ENCODE measurements at regions not wholly inside any gene's neighbourhood (a gene's known extent, or its start where the extent isn't known, plus 50 kb on each side); places are given as distances from the start of the nearest gene placed in this dataset.
A peak's percentile ranks its signal among the peaks of the same experiment; 100 is the strongest.

GRCh38 chr15:26087881-26088280 is 224.8 kb upstream of the ATP10A start:
- FAIRE-seq (no peak), DNase-seq (ENCODE audit: insufficient read length, low spot score) (no peak)
- no peak for TF ChIP-seq POU2F2 (IDR thresholded peaks at IDR 0.05; ENCODE audit: low read depth, low read length)
- TF ChIP-seq PAX5 (IDR thresholded peaks at IDR 0.05; ENCODE audit: insufficient read depth, low read length, severe bottlenecking) = no peak
- TF ChIP-seq SPI1 (IDR thresholded peaks at IDR 0.05; ENCODE audit: low read depth, low read length) = no peak
- TF ChIP-seq TAF1 (IDR thresholded peaks at IDR 0.05; ENCODE audit: low read depth, low read length) = no peak
- no peak for TF ChIP-seq POLR2A (IDR thresholded peaks at IDR 0.05; ENCODE audit: low read depth, low read length)
- no peak for TF ChIP-seq POLR2AphosphoS5 (IDR thresholded peaks at IDR 0.05; ENCODE audit: low read depth, low read length)

- no peak for DNase-seq (ENCODE audit: insufficient read length, low spot score)
These were observed 224.3 kb upstream of the ATP10A start for GRCh38 chr15:26087395-26087794.

GRCh38 chr15:26084771-26085170 is 221.6 kb upstream of the ATP10A start:
- TF ChIP-seq TAF1 (IDR thresholded peaks at IDR 0.05; ENCODE audit: low read depth, low read length) = no peak
- no peak for TF ChIP-seq POU2F2 (IDR thresholded peaks at IDR 0.05; ENCODE audit: low read depth, low read length)
- TF ChIP-seq POLR2AphosphoS5 (IDR thresholded peaks at IDR 0.05; ENCODE audit: low read depth, low read length) = no peak
- no peak for TF ChIP-seq SPI1 (IDR thresholded peaks at IDR 0.05; ENCODE audit: low read depth, low read length)
- TF ChIP-seq PAX5 (IDR thresholded peaks at IDR 0.05; ENCODE audit: insufficient read depth, low read length, severe bottlenecking) = no peak
- no peak for TF ChIP-seq POLR2A (IDR thresholded peaks at IDR 0.05; ENCODE audit: low read depth, low read length)
- no peak for FAIRE-seq
- no peak for DNase-seq (ENCODE audit: insufficient read length, low spot score)

More at GRCh38 chr15:26087395-26087794, 224.3 kb upstream of the ATP10A start:
- no peak for FAIRE-seq
- TF ChIP-seq SPI1 (IDR thresholded peaks at IDR 0.05; ENCODE audit: low read depth, low read length) (no peak), TAF1 (IDR thresholded peaks at IDR 0.05; ENCODE audit: low read depth, low read length) (no peak), POLR2AphosphoS5 (IDR thresholded peaks at IDR 0.05; ENCODE audit: low read depth, low read length) (no peak), POU2F2 (IDR thresholded peaks at IDR 0.05; ENCODE audit: low read depth, low read length) (no peak), PAX5 (IDR thresholded peaks at IDR 0.05; ENCODE audit: insufficient read depth, low read length, severe bottlenecking) (no peak), POLR2A (IDR thresholded peaks at IDR 0.05; ENCODE audit: low read depth, low read length) (no peak)

- DNase-seq (ENCODE audit: insufficient read length, low spot score) = no peak
- TF ChIP-seq PAX5 (IDR thresholded peaks at IDR 0.05; ENCODE audit: insufficient read depth, low read length, severe bottlenecking) = no peak
- no peak for TF ChIP-seq POLR2A (IDR thresholded peaks at IDR 0.05; ENCODE audit: low read depth, low read length)
- TF ChIP-seq POU2F2 (IDR thresholded peaks at IDR 0.05; ENCODE audit: low read depth, low read length) = no peak
- TF ChIP-seq TAF1 (IDR thresholded peaks at IDR 0.05; ENCODE audit: low read depth, low read length) = no peak
- no peak for TF ChIP-seq SPI1 (IDR thresholded peaks at IDR 0.05; ENCODE audit: low read depth, low read length)
- no peak for TF ChIP-seq POLR2AphosphoS5 (IDR thresholded peaks at IDR 0.05; ENCODE audit: low read depth, low read length)
- no peak for FAIRE-seq
These were observed 220.8 kb upstream of the ATP10A start for GRCh38 chr15:26083896-26084295.

- no peak for TF ChIP-seq TAF1 (IDR thresholded peaks at IDR 0.05; ENCODE audit: low read depth, low read length)
- no peak for TF ChIP-seq POLR2AphosphoS5 (IDR thresholded peaks at IDR 0.05; ENCODE audit: low read depth, low read length)
- no peak for TF ChIP-seq PAX5 (IDR thresholded peaks at IDR 0.05; ENCODE audit: insufficient read depth, low read length, severe bottlenecking)
- no peak for TF ChIP-seq SPI1 (IDR thresholded peaks at IDR 0.05; ENCODE audit: low read depth, low read length)
- TF ChIP-seq POLR2A (IDR thresholded peaks at IDR 0.05; ENCODE audit: low read depth, low read length) = no peak
- no peak for TF ChIP-seq POU2F2 (IDR thresholded peaks at IDR 0.05; ENCODE audit: low read depth, low read length)
- no peak for FAIRE-seq
- no peak for DNase-seq (ENCODE audit: insufficient read length, low spot score)
These were observed 220.3 kb upstream of the ATP10A start for GRCh38 chr15:26083457-26083856.

GRCh38 chr15:26082221-26083109 is 219.3 kb upstream of the ATP10A start:
- DNase-seq (ENCODE audit: insufficient read length, low spot score) = peak; percentile 72
- peak; percentile 86 for FAIRE-seq
- no peak for TF ChIP-seq POU2F2 (IDR thresholded peaks at IDR 0.05; ENCODE audit: low read depth, low read length)
- TF ChIP-seq POLR2A (IDR thresholded peaks at IDR 0.05; ENCODE audit: low read depth, low read length) = peak; percentile 39; the same call in 1 of the 2 replicates

- no peak for FAIRE-seq
These were observed 218.7 kb upstream of the ATP10A start for GRCh38 chr15:26081758-26082220.

GRCh38 chr15:26075770-26076169 is 212.6 kb upstream of the ATP10A start:
- TF ChIP-seq SPI1 (IDR thresholded peaks at IDR 0.05; ENCODE audit: low read depth, low read length) (no peak), POLR2AphosphoS5 (IDR thresholded peaks at IDR 0.05; ENCODE audit: low read depth, low read length) (no peak), POU2F2 (IDR thresholded peaks at IDR 0.05; ENCODE audit: low read depth, low read length) (no peak), POLR2A (IDR thresholded peaks at IDR 0.05; ENCODE audit: low read depth, low read length) (no peak), PAX5 (IDR thresholded peaks at IDR 0.05; ENCODE audit: insufficient read depth, low read length, severe bottlenecking) (no peak), TAF1 (IDR thresholded peaks at IDR 0.05; ENCODE audit: low read depth, low read length) (no peak)
- DNase-seq (ENCODE audit: insufficient read length, low spot score) (no peak), FAIRE-seq (no peak)

More at GRCh38 chr15:26081758-26082220, 218.7 kb upstream of the ATP10A start:
- no peak for TF ChIP-seq POLR2AphosphoS5 (IDR thresholded peaks at IDR 0.05; ENCODE audit: low read depth, low read length)
- no peak for TF ChIP-seq PAX5 (IDR thresholded peaks at IDR 0.05; ENCODE audit: insufficient read depth, low read length, severe bottlenecking)
- no peak for TF ChIP-seq SPI1 (IDR thresholded peaks at IDR 0.05; ENCODE audit: low read depth, low read length)
- no peak for TF ChIP-seq POU2F2 (IDR thresholded peaks at IDR 0.05; ENCODE audit: low read depth, low read length)
- no peak for TF ChIP-seq POLR2A (IDR thresholded peaks at IDR 0.05; ENCODE audit: low read depth, low read length)
- TF ChIP-seq TAF1 (IDR thresholded peaks at IDR 0.05; ENCODE audit: low read depth, low read length) = no peak
- no peak for DNase-seq (ENCODE audit: insufficient read length, low spot score)

- TF ChIP-seq SPI1 (IDR thresholded peaks at IDR 0.05; ENCODE audit: low read depth, low read length) = no peak
- TF ChIP-seq POU2F2 (IDR thresholded peaks at IDR 0.05; ENCODE audit: low read depth, low read length) = no peak
- no peak for TF ChIP-seq POLR2AphosphoS5 (IDR thresholded peaks at IDR 0.05; ENCODE audit: low read depth, low read length)
- no peak for TF ChIP-seq POLR2A (IDR thresholded peaks at IDR 0.05; ENCODE audit: low read depth, low read length)
- TF ChIP-seq TAF1 (IDR thresholded peaks at IDR 0.05; ENCODE audit: low read depth, low read length) = no peak
- TF ChIP-seq PAX5 (IDR thresholded peaks at IDR 0.05; ENCODE audit: insufficient read depth, low read length, severe bottlenecking) = no peak
- no peak for FAIRE-seq
- DNase-seq (ENCODE audit: insufficient read length, low spot score) = no peak
These were observed 210.6 kb upstream of the ATP10A start for GRCh38 chr15:26073430-26074333.

Data from GM12891 (cell line).